ENCODE measurements at regions not wholly inside any gene's neighbourhood (a gene's known extent, or its start where the extent isn't known, plus 50 kb on each side); places are given as distances from the start of the nearest gene placed in this dataset.

DNA sequence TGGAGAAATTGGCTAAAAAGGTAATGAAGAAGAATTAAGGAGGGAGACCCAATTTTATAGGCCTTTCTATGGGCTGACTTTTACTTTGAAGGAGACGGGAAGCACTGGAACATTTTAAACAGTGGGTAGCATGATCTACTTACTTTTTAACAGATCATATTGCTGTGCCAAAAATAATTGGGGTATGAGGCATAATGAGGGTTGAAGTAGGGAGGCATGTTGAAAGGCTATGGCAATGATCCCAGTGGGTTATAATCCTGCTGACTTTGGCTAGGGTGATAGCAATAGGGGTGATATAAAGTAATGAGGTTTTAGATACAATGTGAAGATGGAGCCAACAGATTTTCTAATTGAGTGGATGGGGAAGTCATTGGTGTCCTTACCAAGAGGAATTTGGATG lies 73.2 kb downstream of the GPR37 start:
- no peak for DNase-seq
- no peaks in the 10 kb centered on the region for H3F3A ChIP-seq (replicated peaks; ENCODE audit: insufficient read depth)
- no peak overlapping the region for H3K4me3 ChIP-seq (ENCODE audit: low read depth in 2 of 2, low read length in 1 of 2)
- CTCF ChIA-PET, result no interaction called here
- H3K9me3 ChIP-seq, result no peaks in the 10 kb centered on the region
- no peaks in the 10 kb centered on the region for H3K27me3 ChIP-seq (ENCODE audit: insufficient read depth)
- no peaks in the 10 kb centered on the region for H3K36me3 ChIP-seq (replicated peaks in 1 of 2; ENCODE audit: control insufficient read depth in 1 of 2, insufficient read depth in 2 of 2, low read length in 1 of 2)
- H3K4me1 ChIP-seq (ENCODE audit: control insufficient read depth in 1 of 2, insufficient read depth in 2 of 2, low read depth in 1 of 2, low read length in 1 of 2), result no peaks in the 10 kb centered on the region
- no peak overlapping the region for H3K27ac ChIP-seq (ENCODE audit: low read depth in 2 of 2, low read length in 1 of 2)
- POLR2A ChIA-PET, result no interaction called here
- TF ChIP-seq NRF1 (IDR thresholded peaks at IDR 0.05; ENCODE audit: low read depth, low read length), result no peak
- H3K9ac ChIP-seq, result no peak overlapping the region
- no peak overlapping the region for H3K4me2 ChIP-seq
- 43% methylated on average over 1 of the region's 1 CpG for WGBS (ENCODE audit: low lambda C conversion rate)
- H4K20me1 ChIP-seq (ENCODE audit: insufficient read depth), result no peaks in the 10 kb centered on the region
- no peaks in the 10 kb centered on the region for H3K9me2 ChIP-seq
- no peak overlapping the region for H2AFZ ChIP-seq (ENCODE audit: low read depth)
- no peaks in the 10 kb centered on the region for H3K79me2 ChIP-seq (ENCODE audit: insufficient read depth)

DNA sequence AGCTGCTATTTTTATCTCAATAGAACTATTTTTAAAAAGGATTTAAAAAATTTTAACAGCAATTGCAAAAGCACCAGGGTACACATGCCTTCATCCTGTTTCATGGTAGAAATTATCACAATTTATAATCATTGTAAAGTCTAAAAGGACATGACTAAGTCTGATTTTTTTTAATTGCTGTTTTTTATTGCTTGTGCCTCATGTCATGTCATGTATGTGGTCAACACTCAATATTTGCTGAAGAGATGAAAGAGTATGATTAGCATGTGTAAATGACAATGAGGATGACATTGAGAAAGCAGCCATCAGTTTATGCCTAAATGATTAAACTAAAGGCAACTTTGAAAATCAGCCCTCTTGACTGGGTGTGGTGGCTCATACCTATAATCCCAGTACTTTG lies 74.8 kb downstream of the GPR37 start:
- H3K9me2 ChIP-seq, result no peaks in the 10 kb centered on the region
- no peaks in the 10 kb centered on the region for H3K36me3 ChIP-seq (replicated peaks in 1 of 2; ENCODE audit: control insufficient read depth in 1 of 2, insufficient read depth in 2 of 2, low read length in 1 of 2)
- H3K4me3 ChIP-seq (ENCODE audit: low read depth in 2 of 2, low read length in 1 of 2), result no peak overlapping the region
- POLR2A ChIA-PET, result no interaction called here
- no peak overlapping the region for H2AFZ ChIP-seq (ENCODE audit: low read depth)
- no peaks in the 10 kb centered on the region for H3F3A ChIP-seq (replicated peaks; ENCODE audit: insufficient read depth)
- H3K9me3 ChIP-seq, result no peaks in the 10 kb centered on the region
- H3K9ac ChIP-seq, result no peak overlapping the region
- H3K4me1 ChIP-seq (ENCODE audit: control insufficient read depth in 1 of 2, insufficient read depth in 2 of 2, low read depth in 1 of 2, low read length in 1 of 2), result no peaks in the 10 kb centered on the region
- no peak for DNase-seq
- H3K27ac ChIP-seq (ENCODE audit: low read depth in 2 of 2, low read length in 1 of 2), result no peak overlapping the region
- H3K27me3 ChIP-seq (ENCODE audit: insufficient read depth), result no peaks in the 10 kb centered on the region
- H4K20me1 ChIP-seq (ENCODE audit: insufficient read depth), result no peaks in the 10 kb centered on the region
- no peaks in the 10 kb centered on the region for H3K79me2 ChIP-seq (ENCODE audit: insufficient read depth)
- TF ChIP-seq SMC3 (IDR thresholded peaks at IDR 0.05; ENCODE audit: low read depth, low read length) (no peak), NRF1 (IDR thresholded peaks at IDR 0.05; ENCODE audit: low read depth, low read length) (no peak), RFX5 (IDR thresholded peaks at IDR 0.05; ENCODE audit: low read length) (no peak), ELF1 (IDR thresholded peaks at IDR 0.05) (no peak), EP300 (IDR thresholded peaks at IDR 0.05; ENCODE audit: borderline replicate concordance in 1 of 2, low read depth in 1 of 2, low read length in 1 of 2) (no peak)
- TF ChIP-seq, protein P1, sequence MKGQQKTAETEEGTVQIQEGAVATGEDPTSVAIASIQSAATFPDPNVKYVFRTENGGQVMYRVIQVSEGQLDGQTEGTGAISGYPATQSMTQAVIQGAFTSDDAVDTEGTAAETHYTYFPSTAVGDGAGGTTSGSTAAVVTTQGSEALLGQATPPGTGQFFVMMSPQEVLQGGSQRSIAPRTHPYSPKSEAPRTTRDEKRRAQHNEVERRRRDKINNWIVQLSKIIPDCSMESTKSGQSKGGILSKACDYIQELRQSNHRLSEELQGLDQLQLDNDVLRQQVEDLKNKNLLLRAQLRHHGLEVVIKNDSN (IDR thresholded peaks at IDR 0.05; ENCODE audit: borderline replicate concordance, low read depth), result no peak
- no peak overlapping the region for H3K4me2 ChIP-seq
- CTCF ChIA-PET, result no interaction called here

DNA sequence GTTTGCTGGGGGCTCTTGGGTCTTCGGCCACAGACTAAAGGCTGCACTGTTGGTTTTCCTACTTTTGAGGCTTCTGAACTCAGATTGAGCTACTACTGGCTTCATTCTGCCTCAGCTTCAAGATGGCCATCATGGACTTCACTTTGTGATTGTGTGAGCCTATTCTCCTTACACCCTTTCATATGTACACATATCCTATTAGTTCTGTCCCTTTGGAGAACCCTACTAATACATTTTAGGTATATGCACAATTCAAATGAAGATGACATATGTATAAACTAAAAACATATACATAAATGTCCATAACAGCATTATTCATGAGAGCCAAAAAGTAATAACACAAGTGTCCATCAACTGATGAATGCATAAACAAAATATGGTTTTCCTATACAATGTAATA lies 75.7 kb downstream of the GPR37 start:
- 20% methylated on average over 1 of the region's 1 CpG for WGBS (ENCODE audit: low lambda C conversion rate)
- Histone ChIP-seq H3K36me3 (replicated peaks in 1 of 2; ENCODE audit: control insufficient read depth in 1 of 2, insufficient read depth in 2 of 2, low read length in 1 of 2) (no peaks in the 10 kb centered on the region), H3K4me1 (ENCODE audit: control insufficient read depth in 1 of 2, insufficient read depth in 2 of 2, low read depth in 1 of 2, low read length in 1 of 2) (no peaks in the 10 kb centered on the region), H3K4me2 (no peak overlapping the region), H2AFZ (ENCODE audit: low read depth) (no peak overlapping the region), H3K4me3 (ENCODE audit: low read depth in 2 of 2, low read length in 1 of 2) (no peak overlapping the region), H4K20me1 (ENCODE audit: insufficient read depth) (no peaks in the 10 kb centered on the region), H3K27ac (ENCODE audit: low read depth in 2 of 2, low read length in 1 of 2) (no peak overlapping the region), H3K27me3 (ENCODE audit: insufficient read depth) (no peaks in the 10 kb centered on the region), H3F3A (replicated peaks; ENCODE audit: insufficient read depth) (no peaks in the 10 kb centered on the region), H3K79me2 (ENCODE audit: insufficient read depth) (no peaks in the 10 kb centered on the region), H3K9me3 (no peaks in the 10 kb centered on the region), H3K9ac (no peak overlapping the region), H3K9me2 (0 out of 2 replicates have a peak, but pooled peaks cover under 1% of the 10 kb centered on the region)
- CTCF ChIA-PET, result no interaction called here
- DNase-seq, result no peak
- POLR2A ChIA-PET, result no interaction called here
- TF ChIP-seq, protein P2, sequence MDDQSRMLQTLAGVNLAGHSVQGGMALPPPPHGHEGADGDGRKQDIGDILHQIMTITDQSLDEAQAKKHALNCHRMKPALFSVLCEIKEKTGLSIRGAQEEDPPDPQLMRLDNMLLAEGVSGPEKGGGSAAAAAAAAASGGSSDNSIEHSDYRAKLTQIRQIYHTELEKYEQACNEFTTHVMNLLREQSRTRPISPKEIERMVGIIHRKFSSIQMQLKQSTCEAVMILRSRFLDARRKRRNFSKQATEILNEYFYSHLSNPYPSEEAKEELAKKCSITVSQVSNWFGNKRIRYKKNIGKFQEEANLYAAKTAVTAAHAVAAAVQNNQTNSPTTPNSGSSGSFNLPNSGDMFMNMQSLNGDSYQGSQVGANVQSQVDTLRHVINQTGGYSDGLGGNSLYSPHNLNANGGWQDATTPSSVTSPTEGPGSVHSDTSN (IDR thresholded peaks at IDR 0.05), result no peak
- TF ChIP-seq, protein P1 (IDR thresholded peaks at IDR 0.05; ENCODE audit: borderline replicate concordance, low read depth), result no peak
- TF ChIP-seq TAF1 (IDR thresholded peaks at IDR 0.05; ENCODE audit: borderline replicate concordance, low read depth, low read length) (no peak), TEAD4 (IDR thresholded peaks at IDR 0.05; ENCODE audit: borderline replicate concordance, insufficient read depth) (no peak), POLR2AphosphoS5 (IDR thresholded peaks at IDR 0.05; ENCODE audit: low read depth, low read length) (no peak), ELF1 (IDR thresholded peaks at IDR 0.05) (no peak), GABPA (IDR thresholded peaks at IDR 0.05; ENCODE audit: low read depth) (no peak)
- TF ChIP-seq, protein P3, sequence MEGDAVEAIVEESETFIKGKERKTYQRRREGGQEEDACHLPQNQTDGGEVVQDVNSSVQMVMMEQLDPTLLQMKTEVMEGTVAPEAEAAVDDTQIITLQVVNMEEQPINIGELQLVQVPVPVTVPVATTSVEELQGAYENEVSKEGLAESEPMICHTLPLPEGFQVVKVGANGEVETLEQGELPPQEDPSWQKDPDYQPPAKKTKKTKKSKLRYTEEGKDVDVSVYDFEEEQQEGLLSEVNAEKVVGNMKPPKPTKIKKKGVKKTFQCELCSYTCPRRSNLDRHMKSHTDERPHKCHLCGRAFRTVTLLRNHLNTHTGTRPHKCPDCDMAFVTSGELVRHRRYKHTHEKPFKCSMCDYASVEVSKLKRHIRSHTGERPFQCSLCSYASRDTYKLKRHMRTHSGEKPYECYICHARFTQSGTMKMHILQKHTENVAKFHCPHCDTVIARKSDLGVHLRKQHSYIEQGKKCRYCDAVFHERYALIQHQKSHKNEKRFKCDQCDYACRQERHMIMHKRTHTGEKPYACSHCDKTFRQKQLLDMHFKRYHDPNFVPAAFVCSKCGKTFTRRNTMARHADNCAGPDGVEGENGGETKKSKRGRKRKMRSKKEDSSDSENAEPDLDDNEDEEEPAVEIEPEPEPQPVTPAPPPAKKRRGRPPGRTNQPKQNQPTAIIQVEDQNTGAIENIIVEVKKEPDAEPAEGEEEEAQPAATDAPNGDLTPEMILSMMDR (IDR thresholded peaks at IDR 0.05), result no peak
- TF ChIP-seq, protein P4, sequence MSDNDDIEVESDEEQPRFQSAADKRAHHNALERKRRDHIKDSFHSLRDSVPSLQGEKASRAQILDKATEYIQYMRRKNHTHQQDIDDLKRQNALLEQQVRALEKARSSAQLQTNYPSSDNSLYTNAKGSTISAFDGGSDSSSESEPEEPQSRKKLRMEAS (IDR thresholded peaks at IDR 0.05; ENCODE audit: low read depth), result no peak
- TF ChIP-seq, protein P5, sequence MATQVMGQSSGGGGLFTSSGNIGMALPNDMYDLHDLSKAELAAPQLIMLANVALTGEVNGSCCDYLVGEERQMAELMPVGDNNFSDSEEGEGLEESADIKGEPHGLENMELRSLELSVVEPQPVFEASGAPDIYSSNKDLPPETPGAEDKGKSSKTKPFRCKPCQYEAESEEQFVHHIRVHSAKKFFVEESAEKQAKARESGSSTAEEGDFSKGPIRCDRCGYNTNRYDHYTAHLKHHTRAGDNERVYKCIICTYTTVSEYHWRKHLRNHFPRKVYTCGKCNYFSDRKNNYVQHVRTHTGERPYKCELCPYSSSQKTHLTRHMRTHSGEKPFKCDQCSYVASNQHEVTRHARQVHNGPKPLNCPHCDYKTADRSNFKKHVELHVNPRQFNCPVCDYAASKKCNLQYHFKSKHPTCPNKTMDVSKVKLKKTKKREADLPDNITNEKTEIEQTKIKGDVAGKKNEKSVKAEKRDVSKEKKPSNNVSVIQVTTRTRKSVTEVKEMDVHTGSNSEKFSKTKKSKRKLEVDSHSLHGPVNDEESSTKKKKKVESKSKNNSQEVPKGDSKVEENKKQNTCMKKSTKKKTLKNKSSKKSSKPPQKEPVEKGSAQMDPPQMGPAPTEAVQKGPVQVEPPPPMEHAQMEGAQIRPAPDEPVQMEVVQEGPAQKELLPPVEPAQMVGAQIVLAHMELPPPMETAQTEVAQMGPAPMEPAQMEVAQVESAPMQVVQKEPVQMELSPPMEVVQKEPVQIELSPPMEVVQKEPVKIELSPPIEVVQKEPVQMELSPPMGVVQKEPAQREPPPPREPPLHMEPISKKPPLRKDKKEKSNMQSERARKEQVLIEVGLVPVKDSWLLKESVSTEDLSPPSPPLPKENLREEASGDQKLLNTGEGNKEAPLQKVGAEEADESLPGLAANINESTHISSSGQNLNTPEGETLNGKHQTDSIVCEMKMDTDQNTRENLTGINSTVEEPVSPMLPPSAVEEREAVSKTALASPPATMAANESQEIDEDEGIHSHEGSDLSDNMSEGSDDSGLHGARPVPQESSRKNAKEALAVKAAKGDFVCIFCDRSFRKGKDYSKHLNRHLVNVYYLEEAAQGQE (IDR thresholded peaks at IDR 0.05; ENCODE audit: low read depth, low read length), result no peak

All from SK-N-SH (cell line).